HFFc6 (cell line): ENCODE measurements at regions not wholly inside any gene's neighbourhood (a gene's known extent, or its start where the extent isn't known, plus 50 kb on each side); places are given as distances from the start of the nearest gene placed in this dataset.

Source experiments
- DNase-seq: peaks from one replicate; pipeline ENCODE4 v3.0.0-alpha.2; 2018
- H3K27ac Mint-ChIP-seq: 2 replicates; pipeline ENCODE4 v1.8.0; 2020; ENCODE audit warnings: mild to moderate bottlenecking, mixed read lengths
- H3K27me3 Mint-ChIP-seq: 2 replicates; pipeline ENCODE4 v1.8.0; 2021; ENCODE audit warnings: mild to moderate bottlenecking, moderate library complexity, mixed read lengths; ENCODE audit not compliant: insufficient read depth
- H3K36me3 Mint-ChIP-seq: 2 replicates; pipeline ENCODE4 v1.8.0; 2021; ENCODE audit warnings: low read depth, mixed read lengths
- H3K4me1 Mint-ChIP-seq: 2 replicates; pipeline ENCODE4 v1.8.0; 2020; ENCODE audit warnings: low read depth, mixed read lengths
- H3K4me3 Mint-ChIP-seq: 2 replicates; pipeline ENCODE4 v1.8.0; 2020; ENCODE audit warnings: mild to moderate bottlenecking, moderate library complexity, mixed read lengths
- H3K9me3 Mint-ChIP-seq: 2 replicates; pipeline ENCODE4 v1.8.0; 2020; ENCODE audit warnings: mild to moderate bottlenecking, mixed read lengths
- TF ChIP-seq, protein P1 (sequence below): fragments of 200-600 bp; sonication (generic); IDR thresholded peaks from 2 replicates; pipeline ENCODE4 v1.5.0; 2021; ENCODE audit warnings: antibody characterized with exemption, mild to moderate bottlenecking

DNA sequence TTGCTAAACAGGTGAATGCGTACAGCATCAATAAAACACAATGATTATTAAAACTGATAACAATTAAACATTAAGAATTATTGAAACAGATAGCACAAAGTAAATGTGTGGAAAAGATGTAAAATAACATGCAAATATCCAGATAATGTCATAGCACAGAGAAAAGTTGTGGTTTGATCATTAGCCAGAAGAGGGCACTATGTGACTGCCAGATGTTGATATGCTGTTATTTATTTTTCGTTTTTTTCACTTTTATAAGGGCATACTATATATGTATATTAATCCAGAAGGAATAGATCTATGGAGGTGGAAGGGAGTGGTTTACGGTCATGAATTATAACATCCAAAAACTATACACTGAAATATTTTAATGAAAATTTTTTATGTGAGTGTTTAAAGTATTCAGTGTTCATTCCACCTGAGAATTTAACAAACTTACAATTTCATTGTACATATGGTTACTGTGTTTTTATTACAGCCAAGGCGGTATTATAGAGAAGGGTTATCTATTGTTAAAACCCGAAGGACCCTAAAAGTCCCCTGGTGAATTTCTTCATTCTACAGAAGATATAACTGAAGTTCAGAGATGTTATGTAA lies 211.9 kb upstream of the UGT8 start:
- DNase-seq = peak; percentile 39
- no peak overlapping the region for H3K4me3 Mint-ChIP-seq
- no peak overlapping the region for H3K27ac Mint-ChIP-seq
- TF ChIP-seq, protein P1, sequence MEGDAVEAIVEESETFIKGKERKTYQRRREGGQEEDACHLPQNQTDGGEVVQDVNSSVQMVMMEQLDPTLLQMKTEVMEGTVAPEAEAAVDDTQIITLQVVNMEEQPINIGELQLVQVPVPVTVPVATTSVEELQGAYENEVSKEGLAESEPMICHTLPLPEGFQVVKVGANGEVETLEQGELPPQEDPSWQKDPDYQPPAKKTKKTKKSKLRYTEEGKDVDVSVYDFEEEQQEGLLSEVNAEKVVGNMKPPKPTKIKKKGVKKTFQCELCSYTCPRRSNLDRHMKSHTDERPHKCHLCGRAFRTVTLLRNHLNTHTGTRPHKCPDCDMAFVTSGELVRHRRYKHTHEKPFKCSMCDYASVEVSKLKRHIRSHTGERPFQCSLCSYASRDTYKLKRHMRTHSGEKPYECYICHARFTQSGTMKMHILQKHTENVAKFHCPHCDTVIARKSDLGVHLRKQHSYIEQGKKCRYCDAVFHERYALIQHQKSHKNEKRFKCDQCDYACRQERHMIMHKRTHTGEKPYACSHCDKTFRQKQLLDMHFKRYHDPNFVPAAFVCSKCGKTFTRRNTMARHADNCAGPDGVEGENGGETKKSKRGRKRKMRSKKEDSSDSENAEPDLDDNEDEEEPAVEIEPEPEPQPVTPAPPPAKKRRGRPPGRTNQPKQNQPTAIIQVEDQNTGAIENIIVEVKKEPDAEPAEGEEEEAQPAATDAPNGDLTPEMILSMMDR = peak; percentile 89
- peaks cover 34% of the 10 kb centered on the region for H3K4me1 Mint-ChIP-seq
- H3K9me3 Mint-ChIP-seq = no peaks in the 10 kb centered on the region
- peaks cover 5% of the 10 kb centered on the region for H3K27me3 Mint-ChIP-seq
- no peaks in the 10 kb centered on the region for H3K36me3 Mint-ChIP-seq

DNA sequence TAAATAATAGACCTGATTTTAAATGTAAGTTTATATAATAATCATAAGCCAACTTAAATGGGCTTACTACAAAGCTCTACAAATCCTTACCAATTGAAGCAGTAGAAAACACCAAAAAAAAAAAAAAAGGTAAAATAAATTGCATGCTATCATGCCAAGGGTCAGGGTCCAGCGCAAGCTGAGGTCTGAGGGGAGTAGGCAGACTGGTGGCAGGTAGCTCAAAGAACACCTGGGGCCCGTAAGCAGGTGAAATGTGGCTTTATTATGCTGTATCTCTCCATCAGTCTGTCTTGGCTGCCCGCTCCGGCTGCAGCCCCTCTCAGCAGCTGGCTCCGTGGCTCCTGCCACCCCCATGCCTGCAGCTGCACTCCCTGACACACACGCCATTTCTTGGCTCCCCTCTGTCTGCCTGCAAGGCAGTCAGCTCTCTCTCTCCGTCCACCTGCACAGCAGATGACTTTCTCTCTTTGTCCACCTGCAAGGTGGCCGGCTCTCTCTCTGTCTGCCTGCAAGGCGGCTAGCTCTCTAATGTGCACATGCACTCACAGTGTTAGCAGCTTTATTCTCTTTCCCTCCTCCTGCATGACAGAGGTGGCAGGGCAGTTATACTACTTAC lies 209.4 kb upstream of the UGT8 start:
- no peaks in the 10 kb centered on the region for H3K9me3 Mint-ChIP-seq
- peaks cover 13% of the 10 kb centered on the region for H3K27me3 Mint-ChIP-seq
- DNase-seq = no peak
- peaks cover 20% of the 10 kb centered on the region for H3K4me1 Mint-ChIP-seq
- no peaks in the 10 kb centered on the region for H3K36me3 Mint-ChIP-seq
- H3K4me3 Mint-ChIP-seq = no peak overlapping the region
- TF ChIP-seq, protein P1 = no peak
- no peak overlapping the region for H3K27ac Mint-ChIP-seq

DNA sequence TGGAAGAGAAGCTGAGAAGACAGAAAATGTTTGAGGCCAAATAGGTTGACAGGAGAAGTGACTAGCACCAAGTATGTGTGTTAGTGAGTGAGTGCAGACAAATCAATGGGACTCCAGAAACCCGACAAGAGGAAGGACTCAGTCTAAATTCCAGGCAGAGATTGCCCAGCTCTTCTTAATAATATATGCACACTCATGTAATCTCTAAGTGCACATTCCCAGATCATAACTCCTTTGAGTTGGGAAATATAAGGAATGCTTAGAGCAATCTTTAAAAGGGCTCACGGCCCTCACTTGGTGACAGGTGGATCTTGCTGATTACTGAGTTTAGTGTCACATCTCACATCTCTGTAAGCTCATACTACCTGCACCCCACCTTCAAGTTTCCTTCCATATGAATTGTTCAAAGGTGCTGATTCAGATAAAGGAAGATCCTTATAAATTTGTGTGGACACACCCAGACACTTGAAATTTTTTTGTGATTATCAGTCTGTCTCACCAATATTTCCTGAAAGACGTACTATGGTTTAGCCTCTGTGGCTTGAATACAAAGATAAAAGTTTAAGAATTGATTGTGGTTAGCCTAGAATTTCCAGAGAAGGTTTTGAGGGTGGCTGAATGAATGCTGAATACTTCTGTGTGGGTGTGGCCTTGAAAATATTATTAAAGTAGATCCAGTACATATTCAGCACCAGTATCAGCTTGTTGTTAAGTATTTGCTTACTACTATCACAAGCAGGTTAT lies 205.1 kb upstream of the UGT8 start:
- Mint-ChIP-seq H3K36me3 (no peaks in the 10 kb centered on the region), H3K27me3 (peaks cover 31% of the 10 kb centered on the region), H3K4me3 (no peak overlapping the region), H3K27ac (no peak overlapping the region), H3K4me1 (peaks cover 9% of the 10 kb centered on the region; the same call in 1 of the 2 replicates), H3K9me3 (no peaks in the 10 kb centered on the region)
- no peak for DNase-seq
- TF ChIP-seq, protein P1 = no peak

DNA sequence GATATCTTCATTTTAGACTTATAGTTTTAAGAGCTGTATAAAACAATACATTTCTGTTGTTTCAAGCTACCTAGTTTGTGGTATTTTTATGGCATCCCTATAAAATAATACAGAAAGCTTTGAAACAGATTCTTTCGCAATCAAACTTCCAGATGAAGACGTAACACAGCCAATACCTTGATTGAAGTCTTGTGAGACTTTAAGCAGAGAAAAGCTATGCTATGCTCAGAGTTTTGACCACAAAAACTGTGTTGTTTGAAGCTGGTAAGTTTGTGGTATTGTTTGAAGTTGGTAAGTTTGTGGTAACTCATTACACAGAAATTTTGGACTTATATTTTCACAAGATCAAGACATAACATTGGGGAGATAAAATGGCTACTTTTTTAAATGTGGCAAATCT lies 201.8 kb upstream of the UGT8 start:
- peaks cover 30% of the 10 kb centered on the region for H3K27me3 Mint-ChIP-seq
- no peak for DNase-seq

DNA sequence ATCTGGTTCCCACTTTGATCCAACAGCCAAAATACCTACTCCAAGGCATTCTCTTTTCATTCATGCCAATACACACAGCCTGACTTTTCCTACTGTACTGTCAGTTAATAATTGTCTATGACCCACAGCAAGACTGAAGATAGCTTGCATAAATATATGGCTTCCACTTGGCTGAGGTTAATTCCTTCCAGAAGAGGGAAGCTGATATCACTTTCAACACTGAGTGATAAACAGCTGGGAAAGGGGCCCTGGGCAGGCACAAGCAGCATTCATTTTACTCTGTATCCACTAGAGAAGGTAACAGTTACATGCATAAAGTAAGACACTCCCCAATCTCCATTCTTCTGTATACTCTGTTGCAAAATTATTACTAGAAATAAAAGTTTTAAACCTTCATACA lies 200.2 kb upstream of the UGT8 start:
- Mint-ChIP-seq H3K27ac (no peak overlapping the region), H3K27me3 (peaks cover 25% of the 10 kb centered on the region), H3K4me3 (no peak overlapping the region), H3K4me1 (peaks cover 4% of the 10 kb centered on the region; the same call in 1 of the 2 replicates), H3K36me3 (no peaks in the 10 kb centered on the region), H3K9me3 (no peaks in the 10 kb centered on the region)
- TF ChIP-seq, protein P1 = no peak
- DNase-seq = no peak

More for the DNA sequence above, 201.8 kb upstream of the UGT8 start:
- no peak overlapping the region for H3K27ac Mint-ChIP-seq
- peaks cover 9% of the 10 kb centered on the region; the same call in 1 of the 2 replicates for H3K4me1 Mint-ChIP-seq
- no peaks in the 10 kb centered on the region for H3K36me3 Mint-ChIP-seq
- no peaks in the 10 kb centered on the region for H3K9me3 Mint-ChIP-seq
- H3K4me3 Mint-ChIP-seq = no peak overlapping the region
- TF ChIP-seq, protein P1 = no peak
